Peyer's patch (tissue), 4 donors: ENCODE measurements at regions not wholly inside any gene's neighbourhood (a gene's known extent, or its start where the extent isn't known, plus 50 kb on each side); places are given as distances from the start of the nearest gene placed in this dataset.
"Not testable (repeated sequence)": the region's sequence is repeated elsewhere in the genome, so short reads cannot be mapped to it uniquely, and the experiment has no call there.

Source experiments
- DNase-seq, 3 donors: peaks; one replicate each; pipeline ENCODE4 v3.0.0-alpha.2; 2017 to 2019
- H3K27ac ChIP-seq, 4 donors: fragments of 200-600 bp; sonication (generic); one replicate each; pipeline ENCODE4 v1.5.1; 2016 to 2019
- H3K27me3 ChIP-seq, 2 donors: fragments of 200-600 bp; sonication (generic); one replicate each; pipeline ENCODE4 v1.5.1; 2019
- H3K36me3 ChIP-seq, 3 donors: fragments of 200-600 bp; sonication (generic); one replicate each; pipeline ENCODE4 v1.5.1; 2016 to 2019
- H3K4me1 ChIP-seq, 4 donors: fragments of 200-600 bp; sonication (generic); one replicate each; pipeline ENCODE4 v1.5.1; 2016 to 2019
- H3K4me3 ChIP-seq, 4 donors: fragments of 200-600 bp; sonication (generic); 1 replicate in 3 of 4; 2 replicates in 1 of 4; pipeline ENCODE4 v1.5.1; 2016 to 2019; ENCODE audit warnings: mild to moderate bottlenecking in 1 of 4
- H3K9me3 ChIP-seq, 4 donors: fragments of 200-600 bp; sonication (generic); one replicate each; pipeline ENCODE4 v1.5.1; 2016 to 2019; ENCODE audit warnings: mild to moderate bottlenecking in 1 of 4
- POLR2A ChIP-seq, 2 donors: fragments of 450-650 bp; IDR thresholded peaks; one replicate each; pipeline ENCODE4 v1.5.1; 2017; ENCODE audit warnings: antibody characterized with exemption in 2 of 2, mild to moderate bottlenecking in 2 of 2, moderate library complexity in 2 of 2
- TF ChIP-seq, protein P1 (sequence below), 6 experiments: fragments of 450-650 bp in 4 of 6; fragments of 200-600 bp in 2 of 6; sonication (generic) in 1 of 6; IDR thresholded peaks; one replicate each; pipeline ENCODE4 v1.5.1; 2017 to 2019; ENCODE audit warnings: antibody characterized with exemption in 6 of 6, mild to moderate bottlenecking in 3 of 6, moderate library complexity in 1 of 6

DNA sequence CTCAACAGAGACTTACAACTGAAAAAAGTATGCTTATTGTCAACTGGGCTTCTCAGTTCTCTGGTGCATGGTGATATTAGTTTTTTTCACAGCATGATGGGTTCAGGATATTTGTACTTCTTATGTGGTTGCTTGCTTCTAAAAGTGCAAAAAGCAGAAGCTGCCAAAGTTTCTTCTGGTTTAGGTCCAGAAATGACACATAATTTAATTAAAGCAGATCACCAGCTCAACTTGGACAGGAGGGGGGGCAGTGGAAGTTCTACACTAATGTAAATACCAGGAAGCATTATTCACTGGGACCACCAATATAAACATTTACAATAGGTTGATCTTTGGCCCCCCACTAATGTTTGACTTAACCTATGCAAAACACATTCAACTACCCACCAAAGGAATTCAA is 354.8 kb upstream of the BRINP3 start:
- TF ChIP-seq, protein P1, sequence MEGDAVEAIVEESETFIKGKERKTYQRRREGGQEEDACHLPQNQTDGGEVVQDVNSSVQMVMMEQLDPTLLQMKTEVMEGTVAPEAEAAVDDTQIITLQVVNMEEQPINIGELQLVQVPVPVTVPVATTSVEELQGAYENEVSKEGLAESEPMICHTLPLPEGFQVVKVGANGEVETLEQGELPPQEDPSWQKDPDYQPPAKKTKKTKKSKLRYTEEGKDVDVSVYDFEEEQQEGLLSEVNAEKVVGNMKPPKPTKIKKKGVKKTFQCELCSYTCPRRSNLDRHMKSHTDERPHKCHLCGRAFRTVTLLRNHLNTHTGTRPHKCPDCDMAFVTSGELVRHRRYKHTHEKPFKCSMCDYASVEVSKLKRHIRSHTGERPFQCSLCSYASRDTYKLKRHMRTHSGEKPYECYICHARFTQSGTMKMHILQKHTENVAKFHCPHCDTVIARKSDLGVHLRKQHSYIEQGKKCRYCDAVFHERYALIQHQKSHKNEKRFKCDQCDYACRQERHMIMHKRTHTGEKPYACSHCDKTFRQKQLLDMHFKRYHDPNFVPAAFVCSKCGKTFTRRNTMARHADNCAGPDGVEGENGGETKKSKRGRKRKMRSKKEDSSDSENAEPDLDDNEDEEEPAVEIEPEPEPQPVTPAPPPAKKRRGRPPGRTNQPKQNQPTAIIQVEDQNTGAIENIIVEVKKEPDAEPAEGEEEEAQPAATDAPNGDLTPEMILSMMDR (IDR thresholded peaks at IDR 0.05): no peak
- no peak for TF ChIP-seq POLR2A (IDR thresholded peaks at IDR 0.05)
- no peaks in the 10 kb centered on the region for H3K27me3 ChIP-seq
- no peak for DNase-seq

DNA sequence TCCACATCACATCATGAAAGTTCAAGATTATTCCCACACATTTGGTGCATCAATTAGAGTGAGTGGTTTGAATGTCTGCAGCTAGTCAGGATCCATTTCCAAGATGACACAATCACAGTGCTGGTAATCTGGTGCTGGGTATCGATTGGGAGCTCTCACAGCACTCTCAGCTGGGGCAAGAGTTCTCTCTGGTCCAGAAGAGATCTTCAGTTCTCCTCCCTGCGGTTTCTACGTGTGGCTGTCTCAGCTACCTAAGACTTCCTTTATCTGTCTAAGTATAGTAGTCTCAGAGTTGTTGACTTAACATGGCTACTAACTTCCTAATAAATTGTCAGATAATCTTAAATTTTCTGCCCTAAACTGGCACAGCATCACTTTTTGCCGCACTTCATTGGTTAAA is 358.0 kb upstream of the BRINP3 start:
- Histone ChIP-seq H3K27me3 (no peaks in the 10 kb centered on the region), H3K9me3 (no peaks in the 10 kb centered on the region), H3K27ac (no peak overlapping the region), H3K4me1 (no peaks in the 10 kb centered on the region), H3K36me3 (no peaks in the 10 kb centered on the region), H3K4me3 (no peak overlapping the region)
- DNase-seq: no peak
- TF ChIP-seq, protein P1 (IDR thresholded peaks at IDR 0.05): no peak
- TF ChIP-seq POLR2A (IDR thresholded peaks at IDR 0.05): no peak

More for the DNA sequence above, 354.8 kb upstream of the BRINP3 start:
- Histone ChIP-seq H3K9me3 (no peaks in the 10 kb centered on the region), H3K27ac (no peak overlapping the region), H3K4me3 (no peak overlapping the region), H3K4me1 (no peaks in the 10 kb centered on the region), H3K36me3 (no peaks in the 10 kb centered on the region)

DNA sequence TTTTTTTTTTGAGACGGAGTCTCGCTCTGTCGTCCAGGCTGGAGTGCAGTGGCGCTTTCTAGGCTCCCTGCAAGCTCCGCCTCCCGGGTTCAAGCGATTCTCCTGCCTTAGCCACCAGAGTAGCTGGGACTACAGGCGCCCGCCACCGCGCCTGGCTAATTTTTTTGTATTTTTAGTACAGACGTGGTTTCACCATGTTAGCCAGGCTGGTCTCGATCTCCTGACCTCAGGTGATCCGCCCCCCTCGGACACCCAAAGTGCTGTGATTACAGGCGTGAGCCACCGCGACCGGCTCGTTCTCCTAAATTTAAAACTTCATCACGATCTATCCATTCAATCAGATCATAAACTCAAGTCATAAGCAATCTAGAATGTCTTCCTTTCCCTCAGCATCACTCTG is 359.5 kb upstream of the BRINP3 start:
- DNase-seq, H3K4me1 ChIP-seq, H3K9me3 ChIP-seq, H3K27ac ChIP-seq, H3K27me3 ChIP-seq, H3K36me3 ChIP-seq, H3K4me3 ChIP-seq: not testable (repeated sequence)

DNA sequence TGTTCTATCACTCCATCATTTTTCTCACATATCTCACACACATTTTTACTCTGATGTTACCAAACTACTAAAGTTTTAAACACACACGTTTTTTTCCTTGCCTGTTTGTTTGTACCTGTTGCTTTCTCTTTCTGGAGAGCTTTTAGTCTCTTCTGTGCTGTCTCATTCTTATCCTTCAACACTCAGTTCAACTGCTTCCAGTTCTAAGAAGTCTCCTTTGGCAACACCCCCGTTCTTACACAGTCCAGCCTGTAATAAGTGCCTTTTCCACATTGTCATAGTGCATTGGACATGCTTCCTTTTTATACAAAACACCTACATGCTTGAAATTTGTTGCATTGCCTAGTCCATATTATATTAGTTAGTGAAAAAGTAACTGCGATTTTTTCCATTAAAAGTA is 360.2 kb upstream of the BRINP3 start:
- no peak overlapping the region for H3K27ac ChIP-seq
- no peaks in the 10 kb centered on the region for H3K36me3 ChIP-seq
- H3K4me3 ChIP-seq: no peak overlapping the region
- H3K4me1 ChIP-seq: no peaks in the 10 kb centered on the region
- H3K9me3 ChIP-seq: no peaks in the 10 kb centered on the region
- no peak for DNase-seq
- H3K27me3 ChIP-seq: no peaks in the 10 kb centered on the region
- TF ChIP-seq, protein P1 (IDR thresholded peaks at IDR 0.05): no peak
- no peak for TF ChIP-seq POLR2A (IDR thresholded peaks at IDR 0.05)

DNA sequence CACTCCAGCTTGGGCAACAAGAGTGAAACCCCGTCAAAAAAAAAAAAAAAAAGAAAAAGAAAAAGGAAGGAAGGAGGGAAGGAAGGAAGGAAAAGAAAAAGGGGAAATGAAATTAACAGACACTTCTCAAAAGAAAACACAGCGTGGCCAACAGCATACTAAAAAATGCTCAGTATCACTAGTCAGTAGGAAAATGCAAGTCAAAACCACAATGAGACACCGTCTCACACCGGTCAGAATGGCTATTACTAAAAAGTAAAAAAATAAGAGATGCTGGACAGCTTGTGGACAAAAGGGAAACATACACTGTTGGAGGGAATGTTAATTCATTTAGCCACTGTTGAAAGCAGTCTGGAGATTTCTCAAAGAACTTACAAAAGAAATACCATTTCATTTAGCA is 369.5 kb upstream of the BRINP3 start:
- Histone ChIP-seq H3K4me1 (no peaks in the 10 kb centered on the region), H3K4me3 (no peak overlapping the region), H3K27me3 (no peaks in the 10 kb centered on the region), H3K9me3 (no peaks in the 10 kb centered on the region), H3K36me3 (no peaks in the 10 kb centered on the region), H3K27ac (no peak overlapping the region)
- DNase-seq: no peak
- TF ChIP-seq, protein P1 (IDR thresholded peaks at IDR 0.05): no peak
- no peak for TF ChIP-seq POLR2A (IDR thresholded peaks at IDR 0.05)

DNA sequence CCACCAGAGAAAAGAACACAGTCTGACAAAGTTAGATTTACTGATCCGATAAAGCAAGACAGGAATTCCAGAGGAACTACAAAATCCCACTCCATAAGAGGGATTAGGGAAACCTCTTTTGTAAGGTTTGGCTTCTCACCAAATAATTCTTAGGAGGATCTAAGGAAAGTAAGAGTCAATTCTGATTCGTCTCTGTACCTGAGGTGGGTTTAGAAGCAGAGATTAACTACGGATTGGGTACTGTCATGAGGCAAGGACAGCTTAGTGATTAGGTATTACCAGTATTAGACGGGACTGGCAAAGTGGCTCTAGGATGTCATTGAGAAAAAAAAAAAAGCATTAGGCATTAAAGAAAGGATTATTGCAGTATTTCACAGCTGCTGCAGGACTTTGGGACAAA is 371.7 kb upstream of the BRINP3 start:
- Histone ChIP-seq H3K36me3 (no peaks in the 10 kb centered on the region), H3K9me3 (no peaks in the 10 kb centered on the region), H3K27me3 (no peaks in the 10 kb centered on the region), H3K27ac (no peak overlapping the region), H3K4me1 (no peaks in the 10 kb centered on the region), H3K4me3 (no peak overlapping the region)
- no peak for TF ChIP-seq POLR2A (IDR thresholded peaks at IDR 0.05)
- TF ChIP-seq, protein P1 (IDR thresholded peaks at IDR 0.05): no peak
- no peak for DNase-seq
